ENCODE measurements at regions not wholly inside any gene's neighbourhood (a gene's known extent, or its start where the extent isn't known, plus 50 kb on each side); places are given as distances from the start of the nearest gene placed in this dataset.

GRCh38 chr2:55101466-55101865, 51.2 kb upstream of the RTN4 start:
- DNase-seq (ENCODE audit: low read depth) = no peak

GRCh38 chr2:55099878-55100820, 49.9 kb upstream of the RTN4 start:
- DNase-seq (ENCODE audit: low read depth) = peak; percentile 93
